Hepatocyte (in vitro differentiated cells): ENCODE measurements at regions not wholly inside any gene's neighbourhood (a gene's known extent, or its start where the extent isn't known, plus 50 kb on each side); places are given as distances from the start of the nearest gene placed in this dataset.

Source experiments
- EZH2 ChIP-seq: fragments of 200-600 bp; sonication (generic); IDR thresholded peaks from 2 replicates; pipeline ENCODE4 v1.6.1; 2016; ENCODE audit warnings: antibody characterized with exemption, mild to moderate bottlenecking, borderline replicate concordance
- EZH2phosphoT487 ChIP-seq: fragments of 200-600 bp; sonication (generic); IDR thresholded peaks from one replicate; pipeline ENCODE4 v1.6.1; 2018; ENCODE audit warnings: antibody characterized with exemption, mild to moderate bottlenecking, low read depth, moderate library complexity; ENCODE audit not compliant: unreplicated experiment, severe bottlenecking
- TF ChIP-seq, protein P1 (sequence below): fragments of 200-600 bp; sonication (generic); IDR thresholded peaks from 2 replicates; pipeline ENCODE4 v1.5.1; 2016; ENCODE audit warnings: antibody characterized with exemption, mild to moderate bottlenecking; ENCODE audit not compliant: poor library complexity

DNA sequence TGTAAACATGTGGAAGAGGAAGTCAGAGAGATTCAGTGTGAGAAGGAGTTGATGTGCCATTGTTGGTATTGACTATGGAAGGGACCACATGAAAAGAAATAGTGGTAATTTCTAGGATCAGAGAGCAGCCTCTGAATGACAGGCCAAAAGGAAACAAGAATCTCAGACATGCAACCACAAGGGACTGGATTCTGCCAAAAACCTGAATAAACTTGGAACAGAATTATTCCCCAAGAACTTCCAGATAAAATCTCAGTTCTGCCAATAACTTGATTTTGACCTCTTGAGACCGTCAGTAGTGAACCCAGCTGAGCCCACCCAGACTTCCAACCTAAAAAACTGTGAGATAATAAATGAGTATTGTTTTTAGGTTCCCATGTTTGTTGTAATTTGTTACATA, 653.6 kb upstream of the NR3C2 start:
- TF ChIP-seq EZH2 (no peak), EZH2phosphoT487 (no peak)
- TF ChIP-seq, protein P1, sequence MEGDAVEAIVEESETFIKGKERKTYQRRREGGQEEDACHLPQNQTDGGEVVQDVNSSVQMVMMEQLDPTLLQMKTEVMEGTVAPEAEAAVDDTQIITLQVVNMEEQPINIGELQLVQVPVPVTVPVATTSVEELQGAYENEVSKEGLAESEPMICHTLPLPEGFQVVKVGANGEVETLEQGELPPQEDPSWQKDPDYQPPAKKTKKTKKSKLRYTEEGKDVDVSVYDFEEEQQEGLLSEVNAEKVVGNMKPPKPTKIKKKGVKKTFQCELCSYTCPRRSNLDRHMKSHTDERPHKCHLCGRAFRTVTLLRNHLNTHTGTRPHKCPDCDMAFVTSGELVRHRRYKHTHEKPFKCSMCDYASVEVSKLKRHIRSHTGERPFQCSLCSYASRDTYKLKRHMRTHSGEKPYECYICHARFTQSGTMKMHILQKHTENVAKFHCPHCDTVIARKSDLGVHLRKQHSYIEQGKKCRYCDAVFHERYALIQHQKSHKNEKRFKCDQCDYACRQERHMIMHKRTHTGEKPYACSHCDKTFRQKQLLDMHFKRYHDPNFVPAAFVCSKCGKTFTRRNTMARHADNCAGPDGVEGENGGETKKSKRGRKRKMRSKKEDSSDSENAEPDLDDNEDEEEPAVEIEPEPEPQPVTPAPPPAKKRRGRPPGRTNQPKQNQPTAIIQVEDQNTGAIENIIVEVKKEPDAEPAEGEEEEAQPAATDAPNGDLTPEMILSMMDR = no peak
